Skeletal muscle satellite cell (primary cell): ENCODE measurements at regions not wholly inside any gene's neighbourhood (a gene's known extent, or its start where the extent isn't known, plus 50 kb on each side); places are given as distances from the start of the nearest gene placed in this dataset.
"Not testable (repeated sequence)": the region's sequence is repeated elsewhere in the genome, so short reads cannot be mapped to it uniquely, and the experiment has no call there.

ENCODE experiments used
- H3K27me3 ChIP-seq: 2 replicates; pipeline ENCODE4 v1.7.0; 2013; ENCODE audit warnings: low read length; ENCODE audit not compliant: control insufficient read depth, insufficient read depth
- H3K36me3 ChIP-seq: 2 replicates; pipeline ENCODE4 v1.7.0; 2013; ENCODE audit warnings: mild to moderate bottlenecking, control low read depth, low read length; ENCODE audit not compliant: insufficient read depth
- H3K4me1 ChIP-seq: 2 replicates; pipeline ENCODE4 v1.7.0; 2013; ENCODE audit warnings: low read length; ENCODE audit not compliant: control insufficient read depth, insufficient read depth
- H3K4me2 ChIP-seq: 2 replicates; pipeline ENCODE4 v1.7.0; 2013; ENCODE audit warnings: mild to moderate bottlenecking, low read length
- H3K4me3 ChIP-seq: 2 replicates; pipeline ENCODE4 v1.7.0; 2013; ENCODE audit warnings: low read length
- H3K9ac ChIP-seq: 2 replicates; pipeline ENCODE4 v1.7.0; 2013; ENCODE audit warnings: mild to moderate bottlenecking, low read depth, low read length, moderate library complexity
- H3K9me3 ChIP-seq: replicated peaks from 2 replicates; pipeline ENCODE4 v1.7.0; 2013; ENCODE audit warnings: mild to moderate bottlenecking, control low read depth, low read length

- H3K36me3 ChIP-seq, H3K9ac ChIP-seq, H3K27me3 ChIP-seq, H3K9me3 ChIP-seq, H3K4me2 ChIP-seq, H3K4me1 ChIP-seq, H3K4me3 ChIP-seq: not testable (repeated sequence)
Observed at GRCh38 chr7:91511861-91512260, 247.6 kb downstream of the FZD1 start.

GRCh38 chr7:91512958-91513357 is 248.7 kb downstream of the FZD1 start:
- no peaks in the 10 kb centered on the region for H3K4me1 ChIP-seq
- no peaks in the 10 kb centered on the region for H3K9me3 ChIP-seq
- H3K4me3 ChIP-seq, result no peak overlapping the region
- no peak overlapping the region for H3K9ac ChIP-seq
- H3K27me3 ChIP-seq, result no peaks in the 10 kb centered on the region
- H3K4me2 ChIP-seq, result no peak overlapping the region
- no peaks in the 10 kb centered on the region for H3K36me3 ChIP-seq

- Histone ChIP-seq H3K36me3 (no peaks in the 10 kb centered on the region), H3K4me2 (no peak overlapping the region), H3K4me1 (no peaks in the 10 kb centered on the region), H3K27me3 (no peaks in the 10 kb centered on the region), H3K9me3 (no peaks in the 10 kb centered on the region), H3K4me3 (no peak overlapping the region), H3K9ac (no peak overlapping the region)
Observed at GRCh38 chr7:91514591-91514990, 250.4 kb downstream of the FZD1 start.

GRCh38 chr7:91515961-91516360 is 251.7 kb downstream of the FZD1 start:
- Histone ChIP-seq H3K4me2 (no peak overlapping the region), H3K36me3 (no peaks in the 10 kb centered on the region), H3K4me3 (no peak overlapping the region), H3K9me3 (no peaks in the 10 kb centered on the region), H3K9ac (no peak overlapping the region), H3K4me1 (no peaks in the 10 kb centered on the region), H3K27me3 (no peaks in the 10 kb centered on the region)

- Histone ChIP-seq H3K27me3 (no peaks in the 10 kb centered on the region), H3K4me2 (no peak overlapping the region), H3K9ac (no peak overlapping the region), H3K4me1 (no peaks in the 10 kb centered on the region), H3K36me3 (no peaks in the 10 kb centered on the region), H3K4me3 (no peak overlapping the region), H3K9me3 (no peaks in the 10 kb centered on the region)
Observed at GRCh38 chr7:91517201-91517785, 253.1 kb downstream of the FZD1 start.

- Histone ChIP-seq H3K4me2 (no peak overlapping the region), H3K4me3 (no peak overlapping the region), H3K27me3 (no peaks in the 10 kb centered on the region), H3K36me3 (no peaks in the 10 kb centered on the region), H3K9me3 (no peaks in the 10 kb centered on the region), H3K9ac (no peak overlapping the region), H3K4me1 (no peaks in the 10 kb centered on the region)
Observed at GRCh38 chr7:91518058-91518457, 253.8 kb downstream of the FZD1 start.

- no peaks in the 10 kb centered on the region for H3K9me3 ChIP-seq
- no peaks in the 10 kb centered on the region for H3K36me3 ChIP-seq
- no peak overlapping the region for H3K4me2 ChIP-seq
- H3K4me1 ChIP-seq, result no peaks in the 10 kb centered on the region
- H3K4me3 ChIP-seq, result no peak overlapping the region
- no peak overlapping the region for H3K9ac ChIP-seq
- no peaks in the 10 kb centered on the region for H3K27me3 ChIP-seq
Observed at GRCh38 chr7:91519241-91520158, 255.3 kb downstream of the FZD1 start.

- no peaks in the 10 kb centered on the region for H3K36me3 ChIP-seq
- H3K9ac ChIP-seq, result no peak overlapping the region
- no peaks in the 10 kb centered on the region for H3K27me3 ChIP-seq
- H3K4me1 ChIP-seq, result no peaks in the 10 kb centered on the region
- no peak overlapping the region for H3K4me3 ChIP-seq
- no peak overlapping the region for H3K4me2 ChIP-seq
- H3K9me3 ChIP-seq, result no peaks in the 10 kb centered on the region
Observed at GRCh38 chr7:91520645-91521044, 256.4 kb downstream of the FZD1 start.

GRCh38 chr7:91526404-91526803 is 262.2 kb downstream of the FZD1 start:
- H3K4me3 ChIP-seq, result no peak overlapping the region
- no peaks in the 10 kb centered on the region for H3K27me3 ChIP-seq
- H3K9me3 ChIP-seq, result no peaks in the 10 kb centered on the region
- H3K4me2 ChIP-seq, result no peak overlapping the region
- H3K9ac ChIP-seq, result no peak overlapping the region
- no peaks in the 10 kb centered on the region for H3K36me3 ChIP-seq
- no peaks in the 10 kb centered on the region for H3K4me1 ChIP-seq

GRCh38 chr7:91527460-91527859 is 263.2 kb downstream of the FZD1 start:
- Histone ChIP-seq H3K4me1 (no peaks in the 10 kb centered on the region), H3K27me3 (no peaks in the 10 kb centered on the region), H3K4me3 (no peak overlapping the region), H3K9ac (no peak overlapping the region), H3K9me3 (no peaks in the 10 kb centered on the region), H3K4me2 (no peak overlapping the region), H3K36me3 (no peaks in the 10 kb centered on the region)

GRCh38 chr7:91533996-91534395 is 269.8 kb downstream of the FZD1 start:
- Histone ChIP-seq H3K4me1 (no peaks in the 10 kb centered on the region), H3K27me3 (no peaks in the 10 kb centered on the region), H3K36me3 (no peaks in the 10 kb centered on the region)

More at GRCh38 chr7:91533996-91534395, 269.8 kb downstream of the FZD1 start:
- Histone ChIP-seq H3K9me3 (no peaks in the 10 kb centered on the region), H3K4me2 (no peak overlapping the region), H3K9ac (no peak overlapping the region), H3K4me3 (no peak overlapping the region)
